Fibroblast of skin of scalp (primary cell): ENCODE measurements at regions not wholly inside any gene's neighbourhood (a gene's known extent, or its start where the extent isn't known, plus 50 kb on each side); places are given as distances from the start of the nearest gene placed in this dataset.
A peak's percentile ranks its signal among the peaks of the same experiment; 100 is the strongest.

Experiments
- DNase-seq: peaks from one replicate; pipeline ENCODE4 v3.0.0-alpha.2; 2013

- DNase-seq: no peak
These were observed 68.3 kb downstream of the CHST1 start for GRCh38 chr11:45597097-45597496.

GRCh38 chr11:45596571-45596970 is 68.9 kb downstream of the CHST1 start:
- DNase-seq: no peak

- no peak for DNase-seq
These were observed 71.4 kb downstream of the CHST1 start for GRCh38 chr11:45593992-45594391.

GRCh38 chr11:45592636-45593035 is 72.8 kb downstream of the CHST1 start:
- no peak for DNase-seq

GRCh38 chr11:45590743-45591142 is 74.7 kb downstream of the CHST1 start:
- peak; percentile 37 for DNase-seq

- no peak for DNase-seq
These were observed 80.2 kb downstream of the CHST1 start for GRCh38 chr11:45585205-45585604.

GRCh38 chr11:45583981-45584566 is 81.3 kb downstream of the CHST1 start:
- DNase-seq: no peak

GRCh38 chr11:45580399-45580798 is 85.0 kb downstream of the CHST1 start:
- DNase-seq: peak; percentile 37

- DNase-seq: no peak
These were observed 87.1 kb downstream of the CHST1 start for GRCh38 chr11:45578316-45578715.

- no peak for DNase-seq
These were observed 87.7 kb downstream of the CHST1 start for GRCh38 chr11:45577752-45578151.

- no peak for DNase-seq
These were observed 88.8 kb downstream of the CHST1 start for GRCh38 chr11:45576461-45577215.

- no peak for DNase-seq
These were observed 91.7 kb downstream of the CHST1 start for GRCh38 chr11:45573728-45574127.

GRCh38 chr11:45572354-45573123 is 92.9 kb downstream of the CHST1 start:
- no peak for DNase-seq

- no peak for DNase-seq
These were observed 95.6 kb downstream of the CHST1 start for GRCh38 chr11:45569776-45570175.

- DNase-seq: no peak
These were observed 97.4 kb downstream of the CHST1 start for GRCh38 chr11:45568049-45568448.

GRCh38 chr11:45565446-45565988 is 99.9 kb downstream of the CHST1 start:
- DNase-seq: no peak

GRCh38 chr11:45563810-45564209 is 101.6 kb downstream of the CHST1 start:
- DNase-seq: no peak

GRCh38 chr11:45563171-45563570 is 102.3 kb downstream of the CHST1 start:
- DNase-seq: no peak

GRCh38 chr11:45560913-45561281 is 104.5 kb downstream of the CHST1 start:
- no peak for DNase-seq

GRCh38 chr11:45560155-45560912 is 105.1 kb downstream of the CHST1 start:
- DNase-seq: no peak

GRCh38 chr11:45556851-45557707 is 108.3 kb downstream of the CHST1 start:
- DNase-seq: peak; percentile 6
